IMR-90 (cell line): ENCODE measurements at regions not wholly inside any gene's neighbourhood (a gene's known extent, or its start where the extent isn't known, plus 50 kb on each side); places are given as distances from the start of the nearest gene placed in this dataset.

Experiments used
- BHLHE40 ChIP-seq: fragments of 150-350 bp; IDR thresholded peaks from 2 replicates; pipeline ENCODE4 v1.6.1; 2016; ENCODE audit warnings: mild to moderate bottlenecking, low read depth, low read length
- CEBPB ChIP-seq: IDR thresholded peaks from 2 replicates; pipeline ENCODE4 v1.6.1; 2012; ENCODE audit warnings: low read depth, low read length, improper control_type of control experiment
- CHD1 ChIP-seq: IDR thresholded peaks from 2 replicates; pipeline ENCODE4 v1.6.1; 2012; ENCODE audit warnings: low read depth, low read length, improper control_type of control experiment
- MAZ ChIP-seq: IDR thresholded peaks from 2 replicates; pipeline ENCODE4 v1.6.1; 2012; ENCODE audit warnings: low read depth, mild to moderate bottlenecking, low read length, improper control_type of control experiment, moderate library complexity, borderline replicate concordance
- MXI1 ChIP-seq: IDR thresholded peaks from 2 replicates; pipeline ENCODE4 v1.6.1; 2012; ENCODE audit warnings: low read depth, mild to moderate bottlenecking, low read length, moderate library complexity, borderline replicate concordance
- POLR2A ChIP-seq: IDR thresholded peaks from 2 replicates; pipeline ENCODE4 v1.6.1; 2012; ENCODE audit warnings: mild to moderate bottlenecking, low read depth, low read length
- RAD21 ChIP-seq: IDR thresholded peaks from 2 replicates; pipeline ENCODE4 v1.6.1; 2012; ENCODE audit warnings: low read length, improper control_type of control experiment
- RFX5 ChIP-seq: IDR thresholded peaks from 2 replicates; pipeline ENCODE4 v1.8.0; 2012; ENCODE audit warnings: low read depth, mild to moderate bottlenecking, low read length, moderate library complexity
- TF ChIP-seq, protein P1 (sequence below): conservative IDR thresholded peaks from 2 replicates; pipeline ENCODE4 v1.5.1; 2012; ENCODE audit warnings: mild to moderate bottlenecking, low read depth, low read length, improper control_type of control experiment

DNA sequence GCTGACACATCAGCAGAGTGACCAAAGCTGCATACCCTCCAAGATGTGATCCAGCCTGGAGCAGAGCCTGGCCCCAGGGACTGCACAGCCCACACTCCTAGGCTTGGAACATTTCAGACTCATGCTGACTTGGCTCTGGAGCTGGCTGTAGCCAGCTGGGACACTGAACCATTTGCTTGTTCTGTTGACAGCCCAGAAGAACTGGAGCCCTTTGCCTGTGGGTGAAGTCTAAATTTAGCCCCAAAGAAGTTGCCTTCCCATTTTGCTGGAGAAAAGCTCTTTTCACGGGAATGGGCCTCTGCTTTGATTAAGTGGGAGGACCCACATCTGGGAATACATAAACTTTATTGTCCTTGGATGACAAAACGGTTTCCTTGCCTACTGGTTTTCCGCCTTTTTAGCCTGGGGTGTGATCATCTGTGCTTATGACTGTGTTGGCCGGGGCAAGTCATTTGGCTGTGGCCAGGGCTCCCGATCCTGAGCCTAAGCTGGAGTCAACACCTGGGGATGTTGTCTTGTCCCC lies 186.2 kb upstream of the BMPER start:
- TF ChIP-seq, protein P1, sequence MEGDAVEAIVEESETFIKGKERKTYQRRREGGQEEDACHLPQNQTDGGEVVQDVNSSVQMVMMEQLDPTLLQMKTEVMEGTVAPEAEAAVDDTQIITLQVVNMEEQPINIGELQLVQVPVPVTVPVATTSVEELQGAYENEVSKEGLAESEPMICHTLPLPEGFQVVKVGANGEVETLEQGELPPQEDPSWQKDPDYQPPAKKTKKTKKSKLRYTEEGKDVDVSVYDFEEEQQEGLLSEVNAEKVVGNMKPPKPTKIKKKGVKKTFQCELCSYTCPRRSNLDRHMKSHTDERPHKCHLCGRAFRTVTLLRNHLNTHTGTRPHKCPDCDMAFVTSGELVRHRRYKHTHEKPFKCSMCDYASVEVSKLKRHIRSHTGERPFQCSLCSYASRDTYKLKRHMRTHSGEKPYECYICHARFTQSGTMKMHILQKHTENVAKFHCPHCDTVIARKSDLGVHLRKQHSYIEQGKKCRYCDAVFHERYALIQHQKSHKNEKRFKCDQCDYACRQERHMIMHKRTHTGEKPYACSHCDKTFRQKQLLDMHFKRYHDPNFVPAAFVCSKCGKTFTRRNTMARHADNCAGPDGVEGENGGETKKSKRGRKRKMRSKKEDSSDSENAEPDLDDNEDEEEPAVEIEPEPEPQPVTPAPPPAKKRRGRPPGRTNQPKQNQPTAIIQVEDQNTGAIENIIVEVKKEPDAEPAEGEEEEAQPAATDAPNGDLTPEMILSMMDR = no peak
- TF ChIP-seq RAD21 (no peak), RFX5 (no peak), BHLHE40 (no peak), POLR2A (no peak), MXI1 (no peak), CHD1 (no peak), CEBPB (no peak), MAZ (no peak)
